HG02759 (cell line): ENCODE measurements at regions not wholly inside any gene's neighbourhood (a gene's known extent, or its start where the extent isn't known, plus 50 kb on each side); places are given as distances from the start of the nearest gene placed in this dataset.

Experiments
- ATAC-seq: cut with Tn5 transposase; IDR thresholded peaks from one replicate; pipeline ENCODE4 v1.9.1; 2021; ENCODE audit warnings: mild to moderate bottlenecking, moderate library complexity; ENCODE audit not compliant: unreplicated experiment

- no peak for ATAC-seq
Measured at GRCh38 chr6:41404182-41404845, 68.9 kb downstream of the NCR2 start.

- no peak for ATAC-seq
Measured at GRCh38 chr6:41405941-41406727, 70.7 kb downstream of the NCR2 start.

GRCh38 chr6:41406728-41407489 is 71.5 kb downstream of the NCR2 start:
- no peak for ATAC-seq

DNA sequence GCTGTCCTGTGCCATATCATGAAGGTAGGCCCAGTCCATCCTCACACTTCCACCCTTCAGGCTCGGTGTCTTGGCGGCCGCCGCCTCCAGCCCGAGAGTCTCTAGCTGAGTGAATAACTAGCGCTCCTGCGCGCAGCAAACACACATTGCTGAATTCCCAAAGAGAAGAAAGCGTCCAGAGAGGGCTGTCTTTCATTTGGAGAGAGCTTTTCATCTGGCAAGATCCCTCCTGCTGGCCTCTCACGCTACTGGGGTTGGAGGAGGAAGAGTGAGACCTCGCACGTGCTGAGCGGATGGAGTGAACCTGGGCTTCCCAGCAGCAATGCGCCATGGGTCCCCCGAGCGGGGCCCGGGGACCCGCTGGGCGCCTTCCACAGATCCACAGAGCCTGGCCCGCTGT is 73.2 kb downstream of the NCR2 start:
- ATAC-seq: no peak

DNA sequence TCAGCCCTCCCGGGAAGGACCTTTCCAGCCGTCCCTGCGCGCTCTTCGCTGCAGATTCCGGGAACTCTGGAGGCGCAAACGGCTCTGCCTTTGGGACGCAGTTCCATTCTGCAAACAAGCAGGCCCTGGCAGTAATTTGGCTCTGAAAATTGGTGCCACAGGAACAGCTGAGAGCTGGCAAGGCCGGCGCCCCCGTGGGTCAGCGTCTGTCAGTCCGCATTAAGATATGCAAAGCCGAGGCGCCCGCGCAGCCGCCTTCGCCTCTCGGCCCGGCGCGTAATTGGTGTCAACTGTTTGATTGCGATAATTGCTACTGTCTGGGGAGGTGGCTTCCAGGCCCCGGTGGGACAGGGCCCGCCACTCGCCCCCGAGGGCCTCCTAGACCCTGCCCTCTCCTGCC is 73.6 kb downstream of the NCR2 start:
- ATAC-seq: no peak

- ATAC-seq: no peak
Measured at GRCh38 chr6:41409489-41409888, 74.1 kb downstream of the NCR2 start.

DNA sequence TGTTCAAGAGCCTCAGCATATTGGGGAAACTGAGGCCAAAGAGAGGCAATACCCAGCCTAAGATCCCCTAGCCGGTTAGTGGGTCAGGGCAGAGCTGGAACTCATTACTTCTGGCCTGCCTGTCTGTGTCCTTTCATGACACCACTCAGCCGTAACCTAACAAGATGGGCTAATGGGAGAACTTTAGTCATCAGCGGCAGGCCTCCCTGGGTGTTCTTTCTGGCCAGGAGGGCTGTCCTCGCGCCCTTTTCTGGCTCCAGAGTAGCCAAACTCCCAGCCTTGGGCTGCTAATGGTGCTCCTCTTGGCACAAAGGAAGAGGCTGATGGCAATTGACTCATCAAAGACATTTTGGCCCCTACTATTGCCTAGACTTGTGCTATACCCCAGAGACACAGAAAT is 76.6 kb downstream of the NCR2 start:
- no peak for ATAC-seq

DNA sequence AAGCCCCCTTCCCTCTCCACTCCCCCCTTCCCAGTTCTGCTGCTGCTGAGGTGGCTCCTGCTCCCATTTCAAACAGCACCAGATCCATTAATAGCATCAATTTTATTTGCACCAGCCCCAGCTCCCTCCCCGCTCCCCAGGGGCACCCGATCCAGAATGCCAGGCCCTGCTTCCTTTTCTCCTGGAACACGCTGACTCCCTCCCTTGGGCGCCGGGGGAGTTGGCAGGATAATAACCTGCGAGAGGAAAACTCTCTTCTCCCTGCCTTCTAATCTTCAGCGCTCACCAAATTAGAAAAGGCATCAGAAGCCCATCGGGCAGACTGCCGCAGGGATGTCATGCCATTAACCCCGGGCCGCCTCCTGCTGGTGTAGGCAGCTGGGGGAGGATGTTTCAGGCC is 77.8 kb downstream of the NCR2 start:
- no peak for ATAC-seq

DNA sequence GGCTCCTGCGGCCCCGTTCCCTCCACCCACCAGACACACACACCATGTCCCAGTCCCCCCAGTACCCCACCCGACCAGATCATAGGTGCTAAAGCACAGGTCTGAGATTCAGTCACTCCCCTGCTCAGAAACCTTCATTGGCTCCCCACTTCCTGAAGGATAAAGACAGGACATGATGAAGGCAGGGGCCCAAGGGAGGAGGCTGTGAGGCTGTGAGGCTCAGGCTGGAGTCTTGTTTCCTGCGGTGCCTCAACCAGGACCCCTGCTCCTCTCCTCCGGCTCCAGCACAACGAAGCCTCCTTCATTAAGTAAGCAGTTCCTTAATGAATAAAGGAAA is 81.1 kb downstream of the NCR2 start:
- no peak for ATAC-seq

- no peak for ATAC-seq
Measured at GRCh38 chr6:41418741-41419140, 83.3 kb downstream of the NCR2 start.

- no peak for ATAC-seq
Measured at GRCh38 chr6:41419385-41419784, 84.0 kb downstream of the NCR2 start.

DNA sequence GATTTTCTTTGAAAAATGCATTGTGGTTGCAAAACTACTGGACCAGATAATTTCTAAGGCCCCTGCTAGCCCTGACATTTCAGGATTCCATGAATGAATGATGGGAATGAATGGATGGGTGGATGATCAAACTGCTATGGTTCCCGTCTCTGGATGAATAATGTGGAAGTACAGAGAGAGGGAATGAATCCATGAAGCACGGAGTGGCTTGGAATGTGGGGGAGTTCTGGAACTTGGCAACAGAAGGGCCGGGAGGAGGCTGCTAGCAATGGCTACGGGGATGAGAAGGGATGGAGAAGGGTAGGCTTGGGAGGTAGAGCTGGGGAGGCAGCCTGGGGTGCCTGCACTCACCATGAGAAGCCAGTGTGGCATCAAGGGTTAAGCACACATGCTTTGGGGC is 84.8 kb downstream of the NCR2 start:
- ATAC-seq: no peak

DNA sequence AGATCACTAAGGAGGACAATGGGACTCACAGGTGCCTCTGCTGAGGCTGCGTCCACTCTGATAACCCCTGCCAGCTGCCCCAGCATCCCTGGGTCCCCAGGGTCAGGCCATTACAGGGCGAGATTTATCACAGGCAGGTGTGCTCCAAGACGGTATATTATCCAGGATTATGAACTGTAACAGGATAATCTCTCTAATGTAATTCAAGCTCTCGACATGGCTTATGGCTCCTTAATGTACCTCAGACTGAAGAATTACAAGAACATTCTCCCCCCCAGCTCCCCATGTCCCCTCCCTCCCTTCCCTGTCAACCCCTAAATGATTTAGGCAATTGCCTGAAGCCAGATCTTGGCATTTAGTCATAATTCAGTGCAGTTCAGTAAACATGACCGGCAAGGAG is 86.8 kb downstream of the NCR2 start:
- no peak for ATAC-seq

DNA sequence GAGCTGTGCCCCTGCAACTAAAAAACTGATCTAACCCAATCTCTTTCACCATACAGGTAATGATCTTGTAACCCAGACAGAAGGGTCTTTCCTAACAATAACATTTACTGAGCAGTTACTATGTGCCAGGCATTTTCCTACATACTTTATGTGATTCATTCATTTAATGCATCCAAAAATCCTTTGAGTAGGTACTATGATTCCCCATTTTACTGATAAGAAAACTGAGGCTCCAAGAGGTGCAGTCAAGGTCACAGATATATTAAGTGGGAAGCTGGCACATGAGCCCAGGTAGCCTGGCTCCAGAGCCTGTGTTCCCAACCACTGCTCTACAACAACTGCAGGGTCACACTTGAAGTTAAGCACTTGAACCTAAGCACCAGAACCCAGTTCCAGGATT is 87.6 kb downstream of the NCR2 start:
- no peak for ATAC-seq

DNA sequence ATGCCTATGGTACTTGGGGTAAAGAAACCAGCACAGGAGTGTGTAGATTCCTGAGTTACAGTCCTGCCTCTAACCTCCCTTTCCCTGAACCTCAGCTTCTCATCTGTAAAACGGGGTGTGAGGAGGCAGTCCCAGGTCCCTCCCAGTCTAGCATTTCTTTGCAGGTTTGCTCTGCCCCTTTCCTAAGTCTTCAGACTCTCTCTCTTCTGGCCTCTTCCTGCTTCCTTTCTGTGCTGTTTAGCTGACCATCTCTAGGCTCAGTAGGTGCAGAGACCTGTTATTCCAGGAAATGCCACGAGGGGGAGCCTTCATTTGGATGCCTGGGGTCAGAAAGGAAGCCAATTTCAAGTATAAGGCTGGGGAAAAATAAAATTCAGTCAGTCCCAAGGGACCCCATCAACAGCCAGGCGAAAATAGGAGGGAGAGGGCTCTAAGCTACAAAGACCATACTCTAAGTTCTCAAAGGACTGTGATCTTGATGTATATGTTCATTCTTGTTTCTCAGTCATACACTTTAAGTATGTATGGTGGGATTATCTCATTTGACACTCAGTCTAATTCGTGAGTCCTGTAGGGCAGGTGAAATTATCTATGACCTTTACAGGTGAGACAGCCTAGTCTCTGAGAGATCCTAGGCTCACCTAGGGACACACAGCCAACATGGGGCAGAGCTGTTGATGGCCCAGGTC is 89.1 kb downstream of the NCR2 start:
- no peak for ATAC-seq

GRCh38 chr6:41425511-41425910 is 90.1 kb downstream of the NCR2 start:
- ATAC-seq: no peak

DNA sequence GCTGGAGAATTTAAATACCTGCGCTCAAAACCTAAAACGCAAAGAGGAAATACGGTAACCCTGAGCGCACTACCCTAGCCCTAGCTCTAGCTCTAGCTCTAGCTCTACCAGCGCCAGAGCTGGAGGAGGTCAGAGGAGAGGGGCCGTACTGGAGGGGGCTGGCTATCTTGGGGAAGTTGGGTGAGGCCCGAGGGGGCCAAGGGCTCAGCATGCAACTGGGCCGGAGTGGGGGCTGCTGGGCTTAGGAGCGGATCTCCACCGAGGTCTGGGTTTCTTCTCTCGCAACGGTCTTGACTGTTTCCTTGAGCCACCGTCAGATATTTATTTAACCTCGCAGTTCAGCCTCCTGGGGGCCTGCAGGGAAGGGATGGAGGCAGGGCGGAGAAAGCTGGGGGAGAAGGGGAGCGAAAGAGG is 91.0 kb downstream of the NCR2 start:
- no peak for ATAC-seq

DNA sequence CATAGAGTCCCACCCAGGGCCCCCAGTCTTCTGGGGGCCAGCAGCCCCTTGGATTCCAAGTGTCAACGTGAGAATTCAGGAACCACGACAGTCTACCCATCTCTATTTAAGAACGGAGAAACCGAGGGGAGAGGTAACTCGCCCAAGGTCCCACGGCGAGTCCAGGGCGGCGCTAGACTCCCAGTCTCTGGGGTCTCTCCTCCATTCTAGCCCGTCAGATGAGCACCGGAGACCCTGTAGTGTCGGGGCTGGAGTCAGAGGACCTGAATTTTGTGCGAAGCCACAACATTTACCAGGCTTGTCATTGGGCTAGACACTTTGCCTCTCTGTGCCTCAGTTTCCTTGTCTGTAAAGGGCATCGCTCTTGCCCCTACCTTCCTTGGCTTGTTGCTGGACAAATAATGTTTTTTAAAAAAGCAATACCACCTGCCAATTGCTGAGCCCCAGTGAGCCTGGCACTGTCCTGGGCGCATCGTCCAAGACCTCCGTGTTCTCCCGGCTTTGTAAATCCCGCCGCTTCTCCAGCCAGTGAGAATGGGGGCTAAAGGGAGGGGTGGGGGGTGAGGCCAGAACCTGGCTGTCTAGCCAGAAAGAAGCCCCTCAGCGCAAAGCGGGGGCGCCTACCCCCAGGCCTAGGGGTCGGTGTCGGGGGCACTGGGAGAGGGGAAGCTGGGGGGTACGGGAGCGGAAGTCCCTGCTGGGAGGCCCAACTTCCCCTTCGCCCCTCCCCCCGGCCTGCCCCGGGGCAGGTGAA is 91.7 kb downstream of the NCR2 start:
- no peak for ATAC-seq

DNA sequence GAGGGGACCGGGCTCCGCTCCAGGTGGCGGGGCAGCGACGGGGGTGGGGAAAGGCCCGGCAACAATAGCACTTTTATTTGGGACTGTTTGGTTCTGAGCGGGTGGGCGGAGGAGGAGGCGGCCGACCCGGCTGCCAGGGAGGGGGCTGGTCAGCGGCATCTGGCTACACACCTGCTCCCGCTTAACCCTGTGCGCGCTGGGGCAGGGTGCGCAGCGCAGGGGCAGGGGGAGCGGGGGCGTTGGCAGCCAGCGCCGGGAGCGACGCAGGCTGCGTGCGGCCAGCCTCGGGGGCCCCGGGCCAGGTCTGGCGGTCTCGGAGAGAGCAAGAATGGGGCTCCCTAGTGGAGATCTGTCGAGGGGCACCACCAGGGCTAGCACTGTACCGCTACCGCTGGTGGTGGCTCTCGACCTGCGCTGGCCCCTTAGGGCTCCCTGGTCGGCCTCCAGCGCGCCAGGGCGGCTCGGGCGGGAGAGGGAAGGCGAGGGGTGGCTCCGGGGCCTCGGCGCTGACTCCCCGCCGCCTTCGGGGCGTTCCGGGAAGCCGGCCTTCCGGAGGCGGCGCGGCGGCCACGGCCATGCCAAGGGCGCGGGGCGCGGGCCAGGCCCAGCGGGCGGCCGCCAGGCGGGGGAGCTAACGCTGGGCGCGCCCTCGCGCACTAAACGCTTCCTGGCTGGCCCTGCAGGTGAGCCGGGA is 92.4 kb downstream of the NCR2 start:
- peak; percentile 38 for ATAC-seq

GRCh38 chr6:41428336-41428995 is 93.1 kb downstream of the NCR2 start:
- no peak for ATAC-seq
